Vagina (tissue), 2 donors: ENCODE measurements at regions not wholly inside any gene's neighbourhood (a gene's known extent, or its start where the extent isn't known, plus 50 kb on each side); places are given as distances from the start of the nearest gene placed in this dataset.

Source experiments
- DNase-seq, 2 donors: peaks; one replicate each; pipeline ENCODE4 v3.0.0-alpha.2; 2017; ENCODE audit errors: extremely low spot score in 2 of 2
- H3K27ac ChIP-seq: fragments of 200-600 bp; sonication (generic); one replicate; pipeline ENCODE4 v1.5.1; 2019
- H3K27me3 ChIP-seq: fragments of 200-600 bp; sonication (generic); one replicate; pipeline ENCODE4 v1.5.1; 2019
- H3K36me3 ChIP-seq, 2 donors: fragments of 200-600 bp; sonication (generic); one replicate each; pipeline ENCODE4 v1.5.1; 2017 to 2019
- H3K4me1 ChIP-seq: fragments of 200-600 bp; sonication (generic); one replicate; pipeline ENCODE4 v1.5.1; 2019
- H3K4me3 ChIP-seq, 2 donors: fragments of 200-600 bp; sonication (generic); 1 replicate in 1 of 2; 2 replicates in 1 of 2; pipeline ENCODE4 v1.5.1; 2016 to 2019
- H3K9me3 ChIP-seq: fragments of 200-600 bp; sonication (generic); one replicate; pipeline ENCODE4 v1.5.1; 2019
- POLR2A ChIP-seq, 2 donors: fragments of 450-650 bp; IDR thresholded peaks; one replicate each; pipeline ENCODE4 v1.6.1; 2017; ENCODE audit warnings: antibody characterized with exemption in 2 of 2, mild to moderate bottlenecking in 2 of 2, moderate library complexity in 2 of 2
- POLR2AphosphoS5 ChIP-seq, 2 donors: sonication (generic); formaldehyde crosslinking; IDR thresholded peaks; one replicate each; pipeline ENCODE4 v1.9.0; 2017; ENCODE audit warnings: antibody characterized with exemption in 2 of 2, mild to moderate bottlenecking in 2 of 2, low read depth in 1 of 2; ENCODE audit not compliant: insufficient read depth in 1 of 2
- intact Hi-C: fragments of 100-400 bp; cut with DNase I; formaldehyde crosslinking; loops from one replicate; pipeline ENCODE4 v1.15.1; 2023
- TF ChIP-seq, protein P1 (sequence below), 3 experiments: fragments of 450-650 bp in 2 of 3; fragments of 200-600 bp in 1 of 3; sonication (generic) in 1 of 3; IDR thresholded peaks; one replicate each; pipeline ENCODE4 v1.5.1; 2017 to 2019; ENCODE audit warnings: antibody characterized with exemption in 3 of 3, mild to moderate bottlenecking in 2 of 3, moderate library complexity in 2 of 3

DNA sequence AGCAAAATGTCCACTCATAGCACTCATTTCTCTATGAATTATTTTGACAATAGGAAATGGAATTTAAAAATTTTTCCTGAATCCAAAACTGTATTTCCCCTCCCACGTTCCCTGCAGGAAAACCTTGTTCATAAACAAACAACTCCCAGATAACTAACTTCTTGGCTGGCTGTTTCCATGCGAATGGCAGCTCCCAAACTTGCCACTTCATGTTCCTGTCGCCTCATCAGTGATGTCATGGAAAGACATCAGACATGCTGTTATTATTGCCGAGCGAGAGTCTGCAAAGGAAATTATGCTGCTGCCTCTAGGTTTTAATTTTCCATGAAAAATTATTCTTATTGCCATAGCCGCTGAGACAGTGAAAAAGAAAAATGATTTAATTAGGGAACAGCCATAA is 117.0 kb upstream of the RIOK3 start:
- H3K4me1 ChIP-seq: peaks cover 18% of the 10 kb centered on the region
- peak overlapping the region; percentile 1 for H3K27ac ChIP-seq
- intact Hi-C loops: no loop called here

DNA sequence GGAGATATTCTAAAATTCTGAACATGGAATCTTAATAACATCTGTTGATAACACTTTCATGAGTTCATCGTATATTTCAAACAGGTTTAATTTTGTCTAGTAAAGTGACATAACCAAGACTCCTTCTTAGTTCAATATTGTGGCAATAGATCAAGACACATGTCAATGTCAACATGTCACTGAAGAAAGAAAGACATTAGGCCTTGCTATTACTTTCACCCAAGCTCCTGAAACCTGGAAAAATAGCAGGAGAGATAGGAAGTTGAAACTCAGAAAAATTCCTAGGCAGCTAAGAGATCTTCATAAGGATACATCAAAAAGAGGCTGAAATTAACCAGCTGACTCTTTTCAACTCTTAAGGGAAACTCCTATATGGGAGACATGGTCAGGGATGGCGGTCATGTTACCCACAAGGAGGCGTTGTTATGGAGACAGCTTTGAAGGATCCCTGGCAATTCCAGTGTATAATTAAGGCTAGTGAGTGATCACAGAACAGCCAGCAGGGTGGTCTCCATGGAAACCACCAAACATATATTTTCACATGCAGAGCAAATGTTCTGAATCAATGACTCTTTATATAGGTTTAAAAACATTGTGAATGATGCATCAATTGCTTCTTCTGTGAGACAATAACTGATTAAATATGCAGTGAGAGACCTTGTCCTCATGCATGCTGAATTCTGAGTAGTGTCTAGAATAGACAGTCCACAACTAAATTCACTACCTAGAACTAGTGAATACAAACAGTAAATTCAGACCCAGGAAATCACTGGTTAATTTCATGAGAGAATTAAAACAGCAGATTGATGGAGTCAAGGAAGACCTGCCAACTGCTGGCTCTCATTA is 115.3 kb upstream of the RIOK3 start:
- Histone ChIP-seq H3K9me3 (no peaks in the 10 kb centered on the region), H3K27me3 (no peaks in the 10 kb centered on the region), H3K36me3 (no peaks in the 10 kb centered on the region), H3K4me3 (no peak overlapping the region), H3K4me1 (peaks cover 27% of the 10 kb centered on the region), H3K27ac (no peak overlapping the region)
- TF ChIP-seq POLR2A (IDR thresholded peaks at IDR 0.05): no peak
- no peak for TF ChIP-seq POLR2AphosphoS5 (IDR thresholded peaks at IDR 0.05; ENCODE audit: insufficient read depth in 1 of 2, low read depth in 1 of 2)
- TF ChIP-seq, protein P1, sequence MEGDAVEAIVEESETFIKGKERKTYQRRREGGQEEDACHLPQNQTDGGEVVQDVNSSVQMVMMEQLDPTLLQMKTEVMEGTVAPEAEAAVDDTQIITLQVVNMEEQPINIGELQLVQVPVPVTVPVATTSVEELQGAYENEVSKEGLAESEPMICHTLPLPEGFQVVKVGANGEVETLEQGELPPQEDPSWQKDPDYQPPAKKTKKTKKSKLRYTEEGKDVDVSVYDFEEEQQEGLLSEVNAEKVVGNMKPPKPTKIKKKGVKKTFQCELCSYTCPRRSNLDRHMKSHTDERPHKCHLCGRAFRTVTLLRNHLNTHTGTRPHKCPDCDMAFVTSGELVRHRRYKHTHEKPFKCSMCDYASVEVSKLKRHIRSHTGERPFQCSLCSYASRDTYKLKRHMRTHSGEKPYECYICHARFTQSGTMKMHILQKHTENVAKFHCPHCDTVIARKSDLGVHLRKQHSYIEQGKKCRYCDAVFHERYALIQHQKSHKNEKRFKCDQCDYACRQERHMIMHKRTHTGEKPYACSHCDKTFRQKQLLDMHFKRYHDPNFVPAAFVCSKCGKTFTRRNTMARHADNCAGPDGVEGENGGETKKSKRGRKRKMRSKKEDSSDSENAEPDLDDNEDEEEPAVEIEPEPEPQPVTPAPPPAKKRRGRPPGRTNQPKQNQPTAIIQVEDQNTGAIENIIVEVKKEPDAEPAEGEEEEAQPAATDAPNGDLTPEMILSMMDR (IDR thresholded peaks at IDR 0.05): no peak
- intact Hi-C loops: no loop called here
- no peak for DNase-seq

More for the DNA sequence above, 117.0 kb upstream of the RIOK3 start:
- H3K9me3 ChIP-seq: no peaks in the 10 kb centered on the region
- H3K27me3 ChIP-seq: no peaks in the 10 kb centered on the region
- no peaks in the 10 kb centered on the region for H3K36me3 ChIP-seq
- H3K4me3 ChIP-seq: no peak overlapping the region
- TF ChIP-seq, protein P1 (IDR thresholded peaks at IDR 0.05): no peak
- peak in 1 of 2 donors; percentile 70 for TF ChIP-seq POLR2AphosphoS5 (IDR thresholded peaks at IDR 0.05; ENCODE audit: insufficient read depth in 1 of 2, low read depth in 1 of 2)
- DNase-seq: no peak

DNA sequence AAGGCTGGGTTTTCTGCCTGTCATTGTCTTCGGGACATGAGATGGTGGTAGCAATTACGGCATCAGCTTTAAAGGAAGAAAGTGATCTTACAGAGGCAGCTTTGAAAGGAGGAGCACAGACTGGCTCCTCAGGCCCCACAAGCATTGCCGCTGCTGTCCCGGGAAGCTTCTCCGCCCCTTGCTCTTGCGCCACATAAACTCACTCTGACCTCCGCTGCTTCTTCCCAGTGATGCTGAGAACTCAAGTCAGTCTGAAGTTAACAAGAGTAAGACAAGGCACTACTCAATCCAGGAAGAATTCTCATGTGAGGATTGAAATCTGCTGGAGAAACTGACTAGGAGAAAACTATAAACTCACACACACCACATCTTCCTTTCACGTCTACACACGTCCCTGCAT is 112.4 kb upstream of the RIOK3 start:
- no peaks in the 10 kb centered on the region for H3K36me3 ChIP-seq
- no peak overlapping the region for H3K4me3 ChIP-seq
- no peaks in the 10 kb centered on the region for H3K27me3 ChIP-seq
- DNase-seq: no peak
- intact Hi-C loops: no loop called here
- H3K4me1 ChIP-seq: peaks cover 27% of the 10 kb centered on the region
- no peaks in the 10 kb centered on the region for H3K9me3 ChIP-seq
- peak overlapping the region; percentile 75 for H3K27ac ChIP-seq
- TF ChIP-seq POLR2AphosphoS5 (IDR thresholded peaks at IDR 0.05; ENCODE audit: insufficient read depth in 1 of 2, low read depth in 1 of 2): peak; percentile 39 to 48
- TF ChIP-seq, protein P1 (IDR thresholded peaks at IDR 0.05): no peak

DNA sequence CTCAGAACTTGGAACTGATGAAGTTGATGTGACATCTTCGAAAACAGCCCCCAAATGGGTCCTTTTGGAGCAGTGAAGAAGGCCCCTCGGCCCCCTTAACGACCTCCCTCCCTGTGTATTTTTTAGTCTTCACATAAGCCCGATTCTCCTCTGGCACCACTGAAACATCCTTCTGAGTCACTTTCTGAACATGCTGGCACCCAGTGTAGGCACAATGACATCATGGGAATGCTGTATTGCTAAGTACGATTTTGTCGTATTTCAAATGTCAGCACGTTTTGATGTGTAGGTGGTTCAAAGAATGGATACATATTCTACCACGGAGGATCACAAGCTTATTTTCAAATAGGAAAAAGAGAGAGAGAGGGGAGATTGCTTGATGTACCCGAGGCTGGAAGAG is 111.7 kb upstream of the RIOK3 start:
- intact Hi-C loops: no loop called here
- Histone ChIP-seq H3K36me3 (no peaks in the 10 kb centered on the region), H3K27me3 (no peaks in the 10 kb centered on the region), H3K4me3 (no peak overlapping the region), H3K4me1 (peaks cover 22% of the 10 kb centered on the region), H3K9me3 (no peaks in the 10 kb centered on the region), H3K27ac (peak overlapping the region; percentile 75)
- DNase-seq: no peak
- TF ChIP-seq, protein P1 (IDR thresholded peaks at IDR 0.05): no peak
- TF ChIP-seq POLR2A (IDR thresholded peaks at IDR 0.05) (no peak), POLR2AphosphoS5 (IDR thresholded peaks at IDR 0.05; ENCODE audit: insufficient read depth in 1 of 2, low read depth in 1 of 2) (no peak)

DNA sequence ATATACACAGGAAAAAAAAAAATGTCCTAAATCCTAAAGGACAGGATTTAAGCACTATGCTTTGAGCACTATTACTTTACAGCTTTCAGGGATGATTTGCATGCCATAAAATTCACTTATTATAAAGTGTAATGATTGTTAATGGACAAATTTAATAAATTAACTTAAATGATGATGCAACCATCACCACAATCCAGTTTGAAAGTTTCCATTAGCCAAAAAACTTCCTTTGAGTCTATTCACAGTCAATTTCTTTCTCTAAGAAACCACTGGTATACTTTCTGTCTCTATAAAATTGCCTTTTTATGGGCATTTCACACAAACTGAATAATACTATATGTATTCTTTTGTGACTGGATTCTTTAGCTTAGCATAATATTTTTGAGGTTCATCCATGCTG is 111.1 kb upstream of the RIOK3 start:
- H3K4me1 ChIP-seq: peaks cover 19% of the 10 kb centered on the region
- H3K27me3 ChIP-seq: no peaks in the 10 kb centered on the region
- TF ChIP-seq POLR2A (IDR thresholded peaks at IDR 0.05): no peak
- no peak for TF ChIP-seq POLR2AphosphoS5 (IDR thresholded peaks at IDR 0.05; ENCODE audit: insufficient read depth in 1 of 2, low read depth in 1 of 2)
- TF ChIP-seq, protein P1 (IDR thresholded peaks at IDR 0.05): no peak
- no peak overlapping the region for H3K4me3 ChIP-seq
- H3K9me3 ChIP-seq: no peaks in the 10 kb centered on the region
- no peak for DNase-seq
- intact Hi-C loops: no loop called here
- no peaks in the 10 kb centered on the region for H3K36me3 ChIP-seq
- H3K27ac ChIP-seq: peak overlapping the region; percentile 75
